ENCODE measurements at regions not wholly inside any gene's neighbourhood (a gene's known extent, or its start where the extent isn't known, plus 50 kb on each side); places are given as distances from the start of the nearest gene placed in this dataset.

- Histone ChIP-seq H2AFZ (ENCODE audit: low read length) (0 out of 2 replicates have a peak overlapping the region, but pooled peaks have one; percentile 5), H2AK5ac (ENCODE audit: low read depth, low read length) (no peak overlapping the region), H2BK20ac (ENCODE audit: low read length) (no peak overlapping the region), H3K79me2 (ENCODE audit: control insufficient read depth in 1 of 2, insufficient read depth in 2 of 2, low read length in 2 of 2) (no peaks in the 10 kb centered on the region), H3K23me2 (ENCODE audit: low read depth, low read length) (no peaks in the 10 kb centered on the region), H4K91ac (replicated peaks; ENCODE audit: insufficient read length, low read length) (no peak overlapping the region), H3K4me2 (ENCODE audit: insufficient read depth in 1 of 2, low read depth in 2 of 2, low read length in 2 of 2) (no peak overlapping the region), H3K9ac (replicated peaks in 1 of 4; ENCODE audit: extremely low read depth in 1 of 4, low read depth in 3 of 4, low read length in 3 of 4) (no peak overlapping the region), H3K4ac (replicated peaks; ENCODE audit: insufficient read length, low read depth, low read length) (no peak overlapping the region), H2BK15ac (ENCODE audit: low read length) (no peak overlapping the region), H3K56ac (replicated peaks; ENCODE audit: insufficient read length, low read depth, low read length) (no peak overlapping the region), H2BK5ac (ENCODE audit: low read depth, low read length) (no peak overlapping the region), H3K4me1 (replicated peaks in 1 of 4; ENCODE audit: control insufficient read depth in 3 of 4, insufficient read depth in 4 of 4, low read length in 3 of 4) (no peaks in the 10 kb centered on the region), H3K23ac (ENCODE audit: insufficient read length) (no peak overlapping the region), H2BK120ac (replicated peaks; ENCODE audit: low read depth, low read length) (no peak overlapping the region), H3K14ac (ENCODE audit: insufficient read length) (no peak overlapping the region), H4K5ac (ENCODE audit: insufficient read length, low read depth, low read length) (no peak overlapping the region), H3K27me3 (replicated peaks in 1 of 4; ENCODE audit: control insufficient read depth in 3 of 4, extremely low read depth in 1 of 4, insufficient read depth in 3 of 4, low read length in 3 of 4) (no peaks in the 10 kb centered on the region), H4K8ac (ENCODE audit: extremely low read depth, insufficient read depth, low read length) (no peak overlapping the region), H4K20me1 (replicated peaks in 1 of 2; ENCODE audit: control insufficient read depth in 1 of 2, insufficient read depth in 2 of 2, low read length in 2 of 2) (no peaks in the 10 kb centered on the region), H3K36me3 (ENCODE audit: control insufficient read depth in 2 of 4, insufficient read depth in 4 of 4, low read length in 3 of 4) (no peaks in the 10 kb centered on the region), H3K18ac (ENCODE audit: extremely low read depth, low read length) (no peak overlapping the region), H2BK12ac (ENCODE audit: low read depth, low read length) (no peak overlapping the region), H3K9me3 (ENCODE audit: insufficient read depth in 2 of 2, low read depth in 1 of 2, low read length in 1 of 2) (no peaks in the 10 kb centered on the region), H3K4me3 (ENCODE audit: extremely low read depth in 1 of 4, insufficient read depth in 2 of 4, low read depth in 3 of 4, low read length in 4 of 4) (no peak overlapping the region), H3K79me1 (ENCODE audit: low read depth, low read length) (no peaks in the 10 kb centered on the region), H3K27ac (ENCODE audit: low read depth, low read length) (no peak overlapping the region)
- 98% methylated on average over 2 of the region's 2 CpGs; no CpG with 5 or more reads in 1 of the 2 experiments for WGBS, 2 experiments (ENCODE audit: extremely low coverage in 1 of 2, insufficient coverage in 1 of 2, insufficient read length in 1 of 2, insufficient replicate concordance in 2 of 2, low coverage in 1 of 2, low lambda C conversion rate in 2 of 2, missing lambda C conversion rate in 1 of 2)
- TF ChIP-seq ASH2L (IDR thresholded peaks at IDR 0.05; ENCODE audit: low read length), result no peak
- ChIA-PET POLR2A (ENCODE audit: partially characterized antibody) (no interaction called here), CTCF (ENCODE audit: partially characterized antibody) (interaction anchor here (1.0 to 1.6 kb wide), 2 partner anchors 13 to 36 kb away, joined by 3 to 5 read pairs; no protein-coding TSS in a partner anchor)
- no peak for FAIRE-seq
- no peak for DNase-seq (ENCODE audit: low read depth in 1 of 2, low spot score in 2 of 2)
Measured at GRCh38 chr5:86427158-86427557, 190.6 kb upstream of the COX7C start.

All from H1 (cell line).